ENCODE measurements at regions not wholly inside any gene's neighbourhood (a gene's known extent, or its start where the extent isn't known, plus 50 kb on each side); places are given as distances from the start of the nearest gene placed in this dataset.

GRCh38 chr1:199875856-199876255 lies 151.7 kb upstream of the NR5A2 start:
- TF ChIP-seq CTCF (IDR thresholded peaks at IDR 0.05; ENCODE audit: poor library complexity, severe bottlenecking) (no peak), TAF1 (IDR thresholded peaks at IDR 0.05; ENCODE audit: low read depth) (no peak), REST (IDR thresholded peaks at IDR 0.05; ENCODE audit: borderline replicate concordance) (no peak), EP300 (conservative IDR thresholded peaks at IDR 0.05; ENCODE audit: poor library complexity, severe bottlenecking) (no peak), POLR2AphosphoS5 (IDR thresholded peaks at IDR 0.05) (no peak), SMC3 (conservative IDR thresholded peaks at IDR 0.05; ENCODE audit: poor library complexity) (no peak), MXI1 (conservative IDR thresholded peaks at IDR 0.05; ENCODE audit: poor library complexity, severe bottlenecking) (no peak), RAD21 (conservative IDR thresholded peaks at IDR 0.05) (no peak), EZH2 (IDR thresholded peaks at IDR 0.05; ENCODE audit: borderline replicate concordance, insufficient read depth, low read length, poor library complexity, severe bottlenecking) (no peak)

Data from neural cell (in vitro differentiated cells).